OCI-LY1 (cell line): ENCODE measurements at regions not wholly inside any gene's neighbourhood (a gene's known extent, or its start where the extent isn't known, plus 50 kb on each side); places are given as distances from the start of the nearest gene placed in this dataset.

Experiments used
- CTCF ChIP-seq: fragments of 200-600 bp; sonication (generic), shearing (Covaris generic); IDR thresholded peaks from 2 replicates; pipeline ENCODE4 v1.5.1; 2017; ENCODE audit warnings: mild to moderate bottlenecking, antibody characterized with exemption, low read length, moderate library complexity, mixed read lengths
- EZH2 ChIP-seq: fragments of 200-600 bp; sonication (generic), shearing (Covaris generic); IDR thresholded peaks from 2 replicates; pipeline ENCODE4 v1.8.0; 2017; ENCODE audit warnings: borderline replicate concordance, mixed run types, mild to moderate bottlenecking, antibody characterized with exemption, low read length, moderate library complexity, mixed read lengths

- no peak for TF ChIP-seq CTCF
- no peak for TF ChIP-seq EZH2
Measured at GRCh38 chr17:77327566-77328464, 187.0 kb downstream of the SEC14L1 start.
